H1 (cell line): ENCODE measurements at regions not wholly inside any gene's neighbourhood (a gene's known extent, or its start where the extent isn't known, plus 50 kb on each side); places are given as distances from the start of the nearest gene placed in this dataset.

ENCODE experiments used
- CTCF ChIA-PET: fragments of 300-600 bp; sonication (Branson Sonifier 250); formaldehyde crosslinking; loops from one replicate; lab custom pipeline; 2021; ENCODE audit not compliant: partially characterized antibody; lab: Charles Lee
- POLR2A ChIA-PET: fragments of 300-600 bp; sonication (Branson Sonifier 250); formaldehyde crosslinking; loops from one replicate; lab custom pipeline; 2021; ENCODE audit warnings: inconsistent platforms; ENCODE audit not compliant: partially characterized antibody; lab: Charles Lee
- DNase-seq, 2 experiments: peaks; one replicate each; pipeline versions ENCODE4 v3.0.0 to v3.0.0-alpha.2; 2010 to 2022; ENCODE audit warnings: low spot score in 2 of 2, low read depth in 1 of 2, mixed read lengths in 1 of 2
- FAIRE-seq: peaks from 2 replicates; lab custom pipeline; 2011; peaks lifted over from hg19 to GRCh38; lab: Jason Lieb, UNC
- H2AFZ ChIP-seq: 2 replicates; pipeline ENCODE4 v1.8.1; 2012; ENCODE audit warnings: low read length, inconsistent platforms
- H2AK5ac ChIP-seq: 2 replicates; pipeline ENCODE4 v1.6.1; 2013; ENCODE audit warnings: low read depth, low read length
- H2BK120ac ChIP-seq: replicated peaks from 2 replicates; pipeline ENCODE3; 2013; ENCODE audit warnings: low read depth, low read length, inconsistent platforms
- H2BK12ac ChIP-seq: 2 replicates; pipeline ENCODE4 v1.6.1; 2013; ENCODE audit warnings: low read depth, low read length
- H2BK15ac ChIP-seq: 2 replicates; pipeline ENCODE4 v1.6.1; 2013; ENCODE audit warnings: low read length
- H2BK20ac ChIP-seq: 2 replicates; pipeline ENCODE4 v1.6.1; 2013; ENCODE audit warnings: low read length
- H2BK5ac ChIP-seq: 2 replicates; pipeline ENCODE4 v1.6.1; 2013; ENCODE audit warnings: low read depth, low read length
- H3K14ac ChIP-seq: 2 replicates; pipeline ENCODE4 v1.6.1; 2013; ENCODE audit warnings: inconsistent platforms; ENCODE audit not compliant: insufficient read length
- H3K18ac ChIP-seq: 2 replicates; pipeline ENCODE4 v1.6.1; 2013; ENCODE audit warnings: low read length; ENCODE audit errors: extremely low read depth
- H3K23ac ChIP-seq: 2 replicates; pipeline ENCODE4 v1.6.1; 2013; ENCODE audit warnings: inconsistent platforms; ENCODE audit not compliant: insufficient read length
- H3K23me2 ChIP-seq: 2 replicates; pipeline ENCODE4 v1.6.1; 2013; ENCODE audit warnings: low read depth, low read length
- H3K27ac ChIP-seq: 2 replicates; pipeline ENCODE4 v1.6.1; 2011; ENCODE audit warnings: low read depth, low read length, inconsistent platforms
- H3K27me3 ChIP-seq, 4 experiments: replicated peaks in 1 of 4; 1 replicate in 1 of 4; 2 replicates in 3 of 4; pipeline versions ENCODE4 v1.6.1 to v1.8.1; 2011 to 2013; ENCODE audit warnings: low read length in 3 of 4, mild to moderate bottlenecking in 3 of 4, inconsistent platforms in 2 of 4, mixed read lengths in 2 of 4, moderate library complexity in 1 of 4; ENCODE audit not compliant: control insufficient read depth in 3 of 4, insufficient read depth in 3 of 4; ENCODE audit errors: extremely low read depth in 1 of 4
- H3K36me3 ChIP-seq, 4 experiments: 2 replicates each; pipeline versions ENCODE4 v1.6.1 to v1.8.1; 2011 to 2013; ENCODE audit warnings: mild to moderate bottlenecking in 4 of 4, low read length in 3 of 4, moderate library complexity in 2 of 4, control low read depth in 1 of 4, inconsistent platforms in 1 of 4; ENCODE audit not compliant: insufficient read depth in 4 of 4, control insufficient read depth in 2 of 4
- H3K4ac ChIP-seq: replicated peaks from 2 replicates; pipeline ENCODE3; 2013; ENCODE audit warnings: low read length, low read depth, mixed read lengths, inconsistent platforms; ENCODE audit not compliant: insufficient read length
- H3K4me1 ChIP-seq, 4 experiments: replicated peaks in 1 of 4; 1 replicate in 1 of 4; 2 replicates in 3 of 4; pipeline versions ENCODE4 v1.6.1 to v1.8.1; 2011 to 2013; ENCODE audit warnings: low read length in 3 of 4, inconsistent platforms in 2 of 4, mixed read lengths in 1 of 4; ENCODE audit not compliant: insufficient read depth in 4 of 4, control insufficient read depth in 3 of 4
- H3K4me2 ChIP-seq, 2 experiments: 2 replicates each; pipeline versions ENCODE4 v1.6.1 to v1.8.1; 2011 to 2013; ENCODE audit warnings: low read depth in 2 of 2, low read length in 2 of 2, control low read depth in 1 of 2, inconsistent platforms in 1 of 2, mild to moderate bottlenecking in 1 of 2; ENCODE audit not compliant: insufficient read depth in 1 of 2
- H3K4me3 ChIP-seq, 4 experiments: fragments of 200-600, 300-600 bp in 1 of 4; sonication (generic), shearing (Covaris generic), sonication (Bioruptor Twin) in 1 of 4; 2 replicates each; pipeline versions ENCODE4 v1.5.1 to v1.8.1; 2011 to 2016; ENCODE audit warnings: low read length in 4 of 4, low read depth in 3 of 4, control low read depth in 2 of 4, inconsistent platforms in 2 of 4, mild to moderate bottlenecking in 2 of 4, mixed read lengths in 1 of 4, moderate library complexity in 1 of 4; ENCODE audit not compliant: insufficient read depth in 2 of 4; ENCODE audit errors: extremely low read depth in 1 of 4
- H3K56ac ChIP-seq: replicated peaks from 2 replicates; pipeline ENCODE3; 2013; ENCODE audit warnings: low read depth, mild to moderate bottlenecking, mixed read lengths, low read length, inconsistent platforms; ENCODE audit not compliant: insufficient read length
- H3K79me1 ChIP-seq: 2 replicates; pipeline ENCODE4 v1.6.1; 2013; ENCODE audit warnings: low read depth, low read length, control low read depth
- H3K79me2 ChIP-seq, 2 experiments: 2 replicates each; pipeline versions ENCODE4 v1.6.1 to v1.8.1; 2012 to 2013; ENCODE audit warnings: low read length in 2 of 2, mild to moderate bottlenecking in 2 of 2, inconsistent platforms in 1 of 2; ENCODE audit not compliant: insufficient read depth in 2 of 2, control insufficient read depth in 1 of 2
- H3K9ac ChIP-seq, 4 experiments: replicated peaks in 1 of 4; 1 replicate in 1 of 4; 2 replicates in 3 of 4; pipeline versions ENCODE4 v1.6.1 to v1.8.1; 2011 to 2013; ENCODE audit warnings: low read depth in 3 of 4, low read length in 3 of 4, control low read depth in 2 of 4, mild to moderate bottlenecking in 2 of 4, moderate library complexity in 2 of 4, inconsistent platforms in 1 of 4; ENCODE audit errors: extremely low read depth in 1 of 4
- H3K9me3 ChIP-seq, 2 experiments: 2 replicates each; pipeline versions ENCODE4 v1.6.1 to v1.8.1; 2012 to 2013; ENCODE audit warnings: mild to moderate bottlenecking in 2 of 2, moderate library complexity in 2 of 2, control low read depth in 1 of 2, inconsistent platforms in 1 of 2, low read depth in 1 of 2, low read length in 1 of 2, mixed read lengths in 1 of 2; ENCODE audit not compliant: insufficient read depth in 2 of 2
- H4K20me1 ChIP-seq, 2 experiments: replicated peaks in 1 of 2; 2 replicates each; pipeline versions ENCODE3 to v1.8.1; 2011 to 2013; ENCODE audit warnings: inconsistent platforms in 2 of 2, low read length in 2 of 2, mild to moderate bottlenecking in 1 of 2; ENCODE audit not compliant: insufficient read depth in 2 of 2, control insufficient read depth in 1 of 2
- H4K5ac ChIP-seq: 2 replicates; pipeline ENCODE4 v1.6.1; 2013; ENCODE audit warnings: low read length, low read depth, mixed read lengths, inconsistent platforms; ENCODE audit not compliant: insufficient read length
- H4K8ac ChIP-seq: 2 replicates; pipeline ENCODE4 v1.8.0; 2013; ENCODE audit warnings: mild to moderate bottlenecking, moderate library complexity, low read length, inconsistent platforms; ENCODE audit not compliant: insufficient read depth; ENCODE audit errors: extremely low read depth
- H4K91ac ChIP-seq: replicated peaks from 2 replicates; pipeline ENCODE3; 2013; ENCODE audit warnings: low read length, mixed read lengths, inconsistent platforms; ENCODE audit not compliant: insufficient read length
- ATF2 ChIP-seq: IDR thresholded peaks from 2 replicates; pipeline ENCODE4 v1.6.1; 2012; ENCODE audit warnings: low read length, inconsistent platforms
- BRCA1 ChIP-seq: IDR thresholded peaks from 2 replicates; pipeline ENCODE4 v1.6.1; 2012; ENCODE audit warnings: low read depth, low read length, improper control_type of control experiment
- CHD1 ChIP-seq: IDR thresholded peaks from 2 replicates; pipeline ENCODE4 v1.6.1; 2012; ENCODE audit warnings: low read depth, low read length, improper control_type of control experiment
- RXRA ChIP-seq: IDR thresholded peaks from 2 replicates; pipeline ENCODE4 v1.6.1; 2011; ENCODE audit warnings: low read depth, mild to moderate bottlenecking, low read length, moderate library complexity; ENCODE audit not compliant: insufficient read depth
- TAF1 ChIP-seq: IDR thresholded peaks from 2 replicates; pipeline ENCODE4 v1.6.1; 2011; ENCODE audit warnings: mild to moderate bottlenecking, low read depth, low read length
- TEAD4 ChIP-seq: IDR thresholded peaks from 2 replicates; pipeline ENCODE4 v1.6.1; 2012; ENCODE audit warnings: low read depth, low read length, inconsistent platforms, mixed read lengths
- whole genome bisulfite sequencing, 2 experiments: shearing (Covaris generic) in 1 of 2; methylation state at CpG; one replicate each; pipeline versions ENCODE4 v1.1.6 to v1.1.7; 2013 to 2015; ENCODE audit warnings: low lambda C conversion rate in 2 of 2, mixed read lengths in 2 of 2, inconsistent platforms in 1 of 2, low coverage in 1 of 2, missing lambda C conversion rate in 1 of 2; ENCODE audit not compliant: insufficient replicate concordance in 2 of 2, insufficient coverage in 1 of 2, insufficient read length in 1 of 2; ENCODE audit errors: extremely low coverage in 1 of 2, missing lambda C conversion rate in 1 of 2; 5-methylcytosine and 5-hydroxymethylcytosine counted together

GRCh38 chr22:47281126-47282106, 519.0 kb downstream of the TBC1D22A start:
- H3K14ac ChIP-seq, result no peak overlapping the region
- H2AK5ac ChIP-seq, result no peak overlapping the region
- CTCF ChIA-PET, result no interaction called here
- H4K20me1 ChIP-seq, result no peaks in the 10 kb centered on the region
- H3K9me3 ChIP-seq, result peaks cover 74 to 99% of the 10 kb centered on the region in 2 experiments
- H4K91ac ChIP-seq, result no peak overlapping the region
- no peak overlapping the region for H3K18ac ChIP-seq
- H4K8ac ChIP-seq, result no peak overlapping the region
- H3K23ac ChIP-seq, result no peak overlapping the region
- no peaks in the 10 kb centered on the region for H3K79me1 ChIP-seq
- DNase-seq (no peak), FAIRE-seq (no peak)
- H3K23me2 ChIP-seq, result no peaks in the 10 kb centered on the region
- H3K4me3 ChIP-seq, result no peak overlapping the region
- no peak overlapping the region for H4K5ac ChIP-seq
- H3K79me2 ChIP-seq, result no peaks in the 10 kb centered on the region
- H2BK15ac ChIP-seq, result no peak overlapping the region
- WGBS, 2 experiments, result 71% methylated on average over 20 of the region's 20 CpGs; no CpG with 5 or more reads in 1 of the 2 experiments
- POLR2A ChIA-PET, result no interaction called here
- no peak overlapping the region for H3K27ac ChIP-seq
- no peak overlapping the region for H3K4me2 ChIP-seq
- no peak for TF ChIP-seq CHD1
- TF ChIP-seq TEAD4, result no peak
- no peak for TF ChIP-seq BRCA1
- no peak for TF ChIP-seq TAF1
- no peak for TF ChIP-seq RXRA
- TF ChIP-seq ATF2, result no peak
- no peaks in the 10 kb centered on the region for H3K27me3 ChIP-seq
- no peak overlapping the region for H3K4ac ChIP-seq
- no peak overlapping the region for H2BK5ac ChIP-seq
- H2BK120ac ChIP-seq, result no peak overlapping the region
- no peaks in the 10 kb centered on the region for H3K36me3 ChIP-seq
- no peak overlapping the region for H3K9ac ChIP-seq
- H3K56ac ChIP-seq, result no peak overlapping the region
- no peak overlapping the region for H2AFZ ChIP-seq
- H2BK20ac ChIP-seq, result no peak overlapping the region
- no peak overlapping the region for H2BK12ac ChIP-seq
- no peaks in the 10 kb centered on the region for H3K4me1 ChIP-seq
